ENCODE measurements at regions not wholly inside any gene's neighbourhood (a gene's known extent, or its start where the extent isn't known, plus 50 kb on each side); places are given as distances from the start of the nearest gene placed in this dataset.

DNA sequence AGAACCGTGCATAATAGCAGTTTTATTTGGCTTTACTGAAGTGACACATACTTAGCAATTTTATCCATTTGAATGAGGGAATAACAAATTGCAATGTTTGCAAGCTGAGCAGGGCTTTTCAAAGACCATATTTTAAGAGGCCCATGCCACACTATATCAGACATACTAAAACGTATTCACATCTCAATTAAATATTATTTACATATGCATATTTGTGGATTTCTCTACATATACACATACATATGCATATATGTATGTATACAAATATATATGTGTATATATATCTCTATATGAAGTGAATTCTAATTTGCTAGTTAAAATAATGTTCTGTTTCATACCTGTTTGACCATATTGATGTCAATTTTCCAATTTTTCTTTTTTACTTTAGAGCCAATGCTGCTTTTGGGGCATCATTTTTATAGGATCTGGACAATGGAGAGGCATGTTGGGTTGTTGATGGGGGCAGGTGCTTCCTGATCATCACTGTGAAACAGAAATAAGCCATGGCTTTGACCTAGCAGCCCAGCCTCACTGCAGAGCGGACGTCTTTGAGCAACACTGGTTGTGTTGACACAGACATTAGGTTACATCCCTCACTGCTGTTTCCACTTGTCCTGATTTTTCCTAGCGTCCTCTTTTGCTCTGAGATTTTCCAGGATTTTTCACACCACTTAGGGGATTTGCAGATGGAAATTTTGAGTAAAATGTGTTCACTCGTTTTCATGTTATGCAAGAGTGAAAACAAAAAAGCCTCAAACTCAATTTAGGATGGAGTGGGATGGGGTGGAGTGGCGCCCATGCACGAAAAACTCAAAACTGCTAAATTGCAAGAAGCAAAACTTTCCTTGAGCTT, 56.9 kb downstream of the RDH14 start:
- no peak for DNase-seq (ENCODE audit: low read depth)

DNA sequence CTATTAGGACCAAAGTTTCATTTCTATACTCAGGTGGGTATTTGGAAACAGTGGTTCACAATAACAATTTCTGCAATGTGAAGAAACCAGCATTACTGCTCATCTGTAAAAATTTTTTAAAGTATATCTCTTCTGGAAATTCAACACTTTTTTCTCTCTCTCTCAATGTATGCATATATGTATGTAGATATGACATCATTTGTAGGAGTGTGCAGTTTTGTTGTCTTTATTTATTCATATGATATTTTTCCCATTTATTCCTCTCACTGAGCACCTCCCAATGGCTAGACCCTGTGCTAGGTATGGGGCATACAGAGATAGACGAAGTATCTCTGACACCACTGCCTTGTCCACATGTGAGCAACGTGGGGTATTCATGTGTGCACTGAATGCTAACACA, 58.3 kb downstream of the RDH14 start:
- DNase-seq (ENCODE audit: low read depth) = no peak

DNA sequence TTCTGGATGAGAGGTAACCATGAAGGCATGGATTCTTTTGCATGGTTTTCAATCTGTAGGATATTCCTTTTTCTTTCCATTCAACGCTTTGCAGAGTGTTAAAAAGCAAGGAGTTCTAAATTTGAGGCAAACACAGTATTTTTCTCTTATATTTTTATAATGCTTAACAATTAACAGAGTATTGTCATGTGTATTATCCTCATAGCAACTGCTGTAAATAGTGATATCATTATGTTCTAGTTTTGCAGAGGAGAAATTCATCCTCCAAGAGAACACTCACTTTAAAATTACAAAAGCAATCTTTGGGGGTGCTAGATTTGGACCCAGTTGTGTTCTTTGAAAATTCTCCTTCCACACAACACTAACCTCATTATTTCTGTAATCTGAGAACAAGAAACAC, 58.7 kb downstream of the RDH14 start:
- DNase-seq (ENCODE audit: low read depth) = no peak

DNA sequence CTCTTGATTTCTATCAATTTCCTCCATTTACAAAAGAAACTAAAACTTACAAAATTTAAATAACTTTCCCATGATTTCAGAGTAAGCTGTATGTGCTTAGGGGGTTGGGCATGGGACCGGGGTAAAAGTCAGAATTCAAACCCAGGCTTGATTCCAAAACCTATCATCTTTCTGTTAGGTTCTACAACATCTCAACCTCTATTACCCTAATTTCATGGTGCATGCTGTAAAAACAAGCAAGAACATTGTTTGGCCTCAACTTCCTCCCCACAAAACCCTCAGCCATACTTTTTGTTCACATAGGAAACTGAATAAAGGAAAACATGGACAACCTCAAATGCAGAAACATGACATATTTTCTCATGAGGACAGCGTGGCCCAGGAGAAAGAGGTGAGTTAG, 59.3 kb downstream of the RDH14 start:
- no peak for DNase-seq (ENCODE audit: low read depth)

DNA sequence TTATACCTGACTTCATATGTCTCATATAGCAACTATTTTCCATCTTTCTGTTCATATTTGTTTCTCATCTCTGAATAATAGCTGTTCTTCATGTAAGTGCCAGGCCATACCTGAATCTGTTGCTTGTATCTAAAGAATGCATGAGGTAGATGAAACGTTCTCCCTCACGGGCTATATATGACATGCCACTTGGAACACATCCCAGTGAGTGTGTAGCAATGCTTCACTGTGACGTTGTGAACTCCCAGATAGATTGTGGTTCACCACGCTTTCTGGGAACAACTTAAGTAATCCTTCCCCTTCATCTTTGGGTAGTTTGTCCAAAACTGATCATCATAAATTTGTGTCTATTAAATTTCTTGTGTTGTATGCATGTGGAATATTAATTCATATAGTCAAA, 60.1 kb downstream of the RDH14 start:
- peak; percentile 36 for DNase-seq (ENCODE audit: low read depth)

DNA sequence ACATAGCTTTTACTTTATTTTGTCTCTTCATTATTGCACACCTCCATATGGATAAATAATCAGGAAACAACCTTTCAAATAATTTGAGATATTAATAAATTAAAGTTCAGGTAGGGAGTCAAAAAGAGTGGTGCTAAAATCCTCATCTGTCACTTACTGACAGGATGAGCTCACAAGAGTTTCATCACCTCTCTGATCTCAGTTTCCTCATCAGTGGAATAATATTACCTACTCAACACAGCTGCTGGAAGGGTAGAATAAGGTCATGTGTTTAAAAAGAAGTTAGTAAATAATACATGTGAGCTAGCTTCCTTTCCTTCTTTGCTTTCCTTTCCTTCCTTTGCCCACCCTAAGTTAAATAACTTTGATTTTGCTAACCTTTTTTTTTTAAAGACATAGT, 61.9 kb downstream of the RDH14 start:
- DNase-seq (ENCODE audit: low read depth) = no peak

DNA sequence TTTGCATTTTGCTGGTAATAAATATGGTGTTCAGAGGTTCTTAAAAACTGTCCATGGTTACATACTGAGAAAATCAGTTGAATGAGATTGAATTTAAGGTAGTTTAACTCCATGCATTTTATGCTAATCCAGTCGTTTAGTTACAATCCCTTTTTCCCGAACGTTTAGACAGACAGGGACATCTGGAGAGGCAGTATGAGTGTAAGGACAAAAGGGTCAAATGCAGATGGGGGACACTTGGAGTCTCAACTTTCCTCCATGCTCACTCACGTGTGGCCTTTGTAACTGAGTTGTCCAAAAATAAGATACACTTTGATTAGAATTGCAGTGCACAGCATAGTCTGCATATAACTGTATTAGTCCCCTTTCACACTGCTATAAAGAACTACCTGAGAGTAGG, 63.9 kb downstream of the RDH14 start:
- no peak for DNase-seq (ENCODE audit: low read depth)

DNA sequence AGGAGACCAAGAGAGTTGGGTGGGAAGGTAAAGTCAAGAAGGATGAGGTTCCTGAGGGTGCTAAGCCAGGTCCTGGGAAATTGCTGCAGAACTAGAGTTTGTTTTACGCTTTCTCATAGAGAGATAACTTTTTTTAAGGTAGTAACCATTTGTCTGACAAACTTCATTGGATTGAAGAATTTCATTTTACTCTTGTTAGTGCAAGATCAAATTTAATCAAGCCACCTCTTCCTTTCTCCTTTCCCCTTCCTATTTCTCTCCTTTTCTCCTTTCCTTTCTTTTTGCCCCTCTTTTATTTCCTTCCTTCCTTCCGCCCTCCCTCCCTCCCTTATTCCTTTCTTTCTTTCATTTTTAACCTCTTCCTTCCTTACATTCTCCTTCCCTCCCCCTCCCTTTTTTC, 65.4 kb downstream of the RDH14 start:
- no peak for DNase-seq (ENCODE audit: low read depth)

DNA sequence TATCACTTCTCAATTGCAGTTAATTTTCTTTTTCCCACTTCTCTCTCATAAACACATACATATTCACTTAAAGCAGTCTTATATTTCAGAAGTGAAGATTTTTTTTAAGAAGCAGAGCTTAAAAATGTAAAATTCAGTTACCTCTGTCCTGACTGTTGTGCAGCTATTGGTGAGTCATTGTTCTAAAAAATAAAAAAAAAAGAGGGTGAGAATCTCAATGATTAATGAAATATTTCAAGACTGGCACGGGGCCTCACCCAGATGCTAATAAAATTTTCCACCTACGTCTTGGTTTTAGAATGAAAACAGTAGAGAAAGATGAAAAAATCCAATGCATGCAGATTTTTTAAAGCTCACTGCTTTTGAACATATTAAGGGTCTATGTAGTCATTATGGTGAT, 67.7 kb downstream of the RDH14 start:
- DNase-seq (ENCODE audit: low read depth) = no peak

DNA sequence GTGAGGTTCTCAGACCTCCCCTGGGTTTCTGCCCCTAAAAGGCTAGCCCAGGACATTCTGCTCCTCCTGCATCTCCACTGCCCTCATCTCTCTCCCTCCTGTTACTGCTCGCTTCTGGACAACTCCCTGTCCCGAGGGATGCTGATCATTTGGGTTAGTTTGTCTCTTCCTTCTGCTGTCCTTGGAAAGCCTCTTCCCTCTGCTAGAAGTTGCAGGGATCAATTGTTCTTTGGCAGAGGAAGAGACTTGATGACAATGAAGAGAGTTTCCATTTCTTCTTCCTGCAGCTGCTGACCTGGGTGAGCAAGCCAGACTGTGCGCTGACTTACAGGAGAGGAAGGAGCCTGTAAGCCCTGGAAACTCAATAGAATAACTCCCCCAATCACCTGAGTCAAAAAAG, 68.9 kb downstream of the RDH14 start:
- no peak for DNase-seq (ENCODE audit: low read depth)

DNA sequence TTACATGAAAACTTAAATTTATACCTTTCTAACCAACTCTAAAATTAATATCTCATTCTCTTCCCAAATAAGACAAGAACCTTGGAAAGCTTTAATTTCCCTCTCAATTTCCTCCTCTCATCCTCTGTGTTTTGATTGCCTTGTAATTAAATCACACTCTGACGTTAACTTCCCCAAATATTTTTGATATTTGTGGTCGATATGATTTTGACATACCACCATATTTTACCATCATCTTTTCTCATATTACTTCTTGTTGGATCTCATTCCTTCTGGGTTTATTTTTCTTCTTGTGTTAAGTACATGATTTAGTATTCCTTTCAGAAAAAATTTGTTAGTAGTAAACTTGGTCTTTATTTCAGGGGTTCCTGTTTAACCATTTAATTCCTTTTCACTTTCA, 69.6 kb downstream of the RDH14 start:
- DNase-seq (ENCODE audit: low read depth) = no peak

DNA sequence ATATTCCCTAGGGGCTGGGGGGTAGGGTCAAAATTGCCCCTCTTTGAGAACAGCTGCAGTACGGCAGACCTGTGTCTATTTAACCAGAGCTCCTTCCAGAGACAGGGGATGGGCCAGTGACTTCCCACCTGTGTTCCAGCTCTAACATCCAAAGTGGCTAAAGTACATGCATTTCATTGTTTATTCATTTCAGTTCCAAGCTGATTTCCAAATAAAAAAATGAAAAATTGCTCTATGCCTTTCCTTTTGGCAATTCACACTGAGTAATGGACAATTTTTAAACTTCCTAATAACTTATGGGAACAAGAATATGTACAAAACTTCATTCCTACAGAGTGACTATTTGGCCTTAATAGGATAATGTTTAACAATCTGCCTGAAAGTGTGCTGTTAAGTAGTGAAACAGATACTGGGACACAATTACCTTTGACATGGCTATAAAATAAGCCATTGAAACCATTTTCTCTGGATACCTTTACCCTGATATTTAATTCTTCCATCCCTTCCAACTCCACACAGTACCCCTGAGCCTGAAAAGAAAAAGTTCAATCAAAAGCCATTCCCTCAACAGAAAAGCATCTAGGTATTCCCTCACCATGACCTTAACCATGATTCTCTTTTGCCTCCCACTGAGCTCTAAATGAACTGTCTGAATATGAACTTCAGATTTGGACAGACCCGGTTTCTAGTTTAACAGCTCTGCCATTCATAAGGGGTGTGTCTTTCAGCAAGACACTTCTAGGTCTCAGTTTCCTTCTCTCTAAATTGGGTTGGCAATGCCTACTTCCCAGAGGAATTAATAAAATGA, 73.1 kb downstream of the RDH14 start:
- DNase-seq (ENCODE audit: low read depth) = no peak

DNA sequence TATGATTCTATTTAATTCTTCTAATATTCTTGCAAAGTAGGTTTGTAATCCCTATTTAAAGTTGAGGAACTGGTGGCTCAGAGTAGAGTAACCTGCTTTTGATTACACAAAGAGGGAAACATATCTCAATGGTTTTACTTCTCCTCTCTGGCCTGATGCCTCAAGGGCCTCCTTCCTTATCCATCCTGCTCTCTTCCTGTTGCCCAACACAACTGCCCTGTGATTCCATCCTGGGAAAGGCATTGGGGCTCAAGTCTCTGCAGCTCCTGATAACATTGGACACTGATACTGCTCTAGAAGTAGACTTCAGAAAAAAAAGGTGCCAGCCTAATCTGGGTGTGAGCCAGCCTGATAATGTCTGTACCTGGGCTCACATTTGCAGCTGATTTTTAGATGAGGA, 75.8 kb downstream of the RDH14 start:
- DNase-seq (ENCODE audit: low read depth) = no peak

DNA sequence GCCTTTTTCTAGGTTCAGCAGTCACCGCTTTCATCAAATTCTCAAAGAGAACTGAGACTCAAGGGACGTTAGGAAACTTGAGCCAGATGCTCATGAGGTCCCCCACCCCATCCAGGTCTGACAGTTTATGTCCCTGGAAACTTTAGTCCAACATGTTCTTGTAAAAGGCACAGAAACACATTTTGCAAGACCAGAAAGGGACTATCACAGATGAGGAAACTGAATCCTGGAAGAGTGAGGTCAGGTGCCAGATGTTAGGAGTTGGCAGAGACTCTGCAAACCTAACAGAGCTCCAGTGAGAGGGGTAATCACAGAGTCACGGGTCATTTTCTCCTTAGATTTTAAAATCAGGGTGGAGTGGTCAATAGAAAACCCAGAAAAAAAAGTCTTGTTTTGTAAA, 76.6 kb downstream of the RDH14 start:
- DNase-seq (ENCODE audit: low read depth) = no peak

DNA sequence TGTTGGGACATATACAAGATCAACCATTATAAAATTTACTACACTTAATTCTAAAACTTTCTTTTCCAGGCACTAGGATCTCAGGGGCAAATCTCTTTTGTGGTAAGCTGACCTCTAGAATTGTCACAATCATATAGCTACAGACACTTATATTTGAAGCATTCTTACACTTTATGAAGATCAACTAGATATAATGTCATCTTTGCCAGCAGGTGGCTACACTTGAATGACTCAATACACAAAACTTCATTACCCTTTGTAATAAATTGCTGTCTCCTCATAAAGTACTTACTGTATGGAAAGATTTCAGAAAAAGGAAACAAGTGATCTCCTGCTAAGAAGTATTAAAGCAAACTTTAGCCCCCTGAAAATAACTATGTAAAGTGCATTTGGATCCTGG, 77.8 kb downstream of the RDH14 start:
- no peak for DNase-seq (ENCODE audit: low read depth)

DNA sequence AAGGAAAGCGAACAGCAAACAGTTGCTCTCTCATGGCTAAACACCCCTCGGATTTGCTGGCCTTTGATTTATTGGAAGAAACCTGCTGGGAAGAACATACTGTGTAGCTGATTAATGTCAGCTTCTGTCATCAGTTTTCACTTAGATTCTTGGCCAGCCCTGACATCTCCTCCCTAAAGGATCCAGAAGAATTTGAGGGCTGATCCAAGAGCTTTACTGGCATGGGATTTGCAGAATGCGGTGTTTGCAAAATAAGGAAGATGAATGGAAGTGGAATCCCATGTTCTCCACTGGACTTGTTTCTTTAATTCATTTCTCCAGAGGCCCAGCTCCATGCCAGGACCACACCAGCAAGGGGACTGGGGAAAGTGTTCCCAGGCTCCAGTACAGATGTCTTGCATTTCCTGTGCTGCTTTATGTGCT, 80.5 kb downstream of the RDH14 start:
- no peak for DNase-seq (ENCODE audit: low read depth)

DNA sequence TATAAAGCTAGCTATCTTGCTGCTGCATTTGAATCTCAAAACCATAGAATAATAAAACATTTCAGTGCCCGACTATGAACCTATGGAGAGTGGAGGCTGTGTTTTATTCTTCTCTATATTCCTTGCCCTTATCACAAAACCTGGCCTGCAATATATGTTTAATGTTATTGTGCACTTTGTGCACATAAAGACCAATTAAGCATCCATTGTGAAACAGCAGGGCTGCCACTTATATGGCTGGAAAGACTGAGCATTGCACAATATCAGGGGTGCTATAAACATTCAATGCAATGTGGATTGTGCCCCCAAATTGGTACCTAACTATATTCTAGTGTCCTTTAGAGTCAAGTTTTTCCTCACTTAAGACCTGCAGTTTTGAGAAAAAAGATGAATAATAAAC, 83.2 kb downstream of the RDH14 start:
- DNase-seq (ENCODE audit: low read depth) = no peak

DNA sequence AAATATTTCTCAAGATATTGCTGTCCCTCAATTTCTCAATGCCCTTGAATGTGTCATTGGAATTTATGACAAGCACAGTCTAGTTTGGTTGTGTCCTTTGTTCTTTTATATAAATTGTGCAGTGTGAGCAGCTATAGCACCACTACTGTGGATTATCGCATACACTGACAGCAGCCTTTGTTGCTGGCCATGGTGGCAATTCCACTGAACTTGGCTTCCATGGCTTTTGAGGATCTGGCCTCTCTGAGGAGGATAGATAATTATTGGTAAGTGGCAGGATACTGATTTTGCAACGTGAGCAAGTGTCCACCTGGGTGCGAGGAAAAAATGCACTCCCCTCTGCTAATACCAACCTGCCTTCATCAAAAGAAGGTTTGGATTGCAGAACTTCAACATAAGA, 84.0 kb downstream of the RDH14 start:
- no peak for DNase-seq (ENCODE audit: low read depth)

DNA sequence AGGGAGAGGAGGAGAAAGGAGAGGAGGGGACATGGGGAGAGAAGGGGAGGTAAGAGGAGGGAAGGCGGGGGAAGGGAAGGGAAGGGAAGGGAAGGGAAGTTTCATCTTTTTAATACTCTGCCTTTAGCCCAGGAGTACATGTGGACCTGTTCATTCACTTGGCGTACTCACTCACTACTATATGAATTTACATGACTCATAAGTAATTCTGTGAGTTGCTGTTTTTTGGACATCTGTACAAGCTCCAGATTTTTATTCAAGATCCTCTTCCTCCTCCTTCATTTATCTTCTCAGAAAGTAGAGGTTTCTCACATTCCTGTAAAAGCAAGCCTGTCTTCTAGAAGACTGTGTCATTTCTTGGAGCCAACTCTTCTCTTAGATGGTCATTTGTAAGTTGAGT, 84.6 kb downstream of the RDH14 start:
- no peak for DNase-seq (ENCODE audit: low read depth)

DNA sequence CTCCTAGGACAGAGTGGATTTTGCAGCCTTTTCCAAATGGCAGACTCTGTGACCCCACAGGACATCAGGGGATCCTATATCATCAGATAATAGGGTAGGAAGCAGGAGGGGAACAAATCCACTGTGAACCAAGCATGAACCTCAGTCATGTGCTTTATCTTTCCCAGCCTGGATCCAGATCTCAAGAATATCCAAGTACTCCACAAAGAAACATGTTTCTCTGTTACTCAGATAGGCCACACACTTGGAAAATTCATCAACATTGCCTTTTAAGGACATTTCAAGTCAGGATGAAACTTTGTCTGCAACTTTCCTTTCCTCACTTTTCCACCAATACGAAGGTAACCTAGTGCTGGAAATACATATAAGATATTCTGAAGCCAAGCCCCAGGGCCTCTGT, 85.8 kb downstream of the RDH14 start:
- no peak for DNase-seq (ENCODE audit: low read depth)

DNA sequence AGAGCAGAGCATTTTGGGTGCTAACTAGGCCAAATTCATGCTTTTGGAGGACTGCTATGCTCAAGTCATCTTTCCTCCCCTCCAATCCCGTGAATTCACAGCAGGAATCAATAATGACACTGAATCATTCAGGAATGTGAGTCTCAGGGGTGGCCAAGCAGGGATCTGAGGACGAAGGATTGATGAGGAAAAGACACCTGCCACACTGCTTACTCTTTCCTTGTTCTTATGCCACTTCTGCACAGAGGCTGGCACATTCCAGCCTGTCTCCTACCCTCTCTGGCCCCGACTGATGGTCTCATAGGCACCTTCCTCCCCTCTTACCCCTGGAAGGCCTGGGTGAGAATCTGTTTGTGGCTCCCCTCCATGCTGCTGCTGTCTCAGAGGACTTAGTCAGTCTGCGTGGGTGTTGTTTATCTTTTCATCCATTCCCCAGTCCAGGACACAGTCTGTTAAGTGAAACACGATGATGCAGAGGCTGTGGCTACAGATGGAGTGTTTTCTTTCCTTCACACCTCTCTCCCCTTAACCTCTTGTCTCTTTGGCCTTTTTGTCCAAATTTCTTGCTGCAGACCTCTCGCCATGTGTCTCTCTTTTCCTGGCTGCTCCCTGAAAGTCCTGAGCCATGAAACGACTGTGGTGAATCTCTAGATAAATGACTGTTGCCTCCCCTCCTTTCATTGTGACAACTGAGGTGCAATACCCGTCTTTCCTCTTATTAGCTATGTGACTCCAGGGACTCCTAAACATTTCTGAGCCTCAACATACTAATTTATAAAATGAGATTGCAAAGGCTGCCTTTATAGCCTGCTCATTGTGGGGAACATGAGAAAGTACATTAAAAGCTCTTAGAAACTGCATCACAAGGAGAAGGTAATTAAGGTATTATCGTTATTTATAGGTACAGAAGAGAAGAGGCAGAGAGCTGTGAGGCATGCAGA, 86.9 kb downstream of the RDH14 start:
- peak; percentile 47 for DNase-seq (ENCODE audit: low read depth)

DNA sequence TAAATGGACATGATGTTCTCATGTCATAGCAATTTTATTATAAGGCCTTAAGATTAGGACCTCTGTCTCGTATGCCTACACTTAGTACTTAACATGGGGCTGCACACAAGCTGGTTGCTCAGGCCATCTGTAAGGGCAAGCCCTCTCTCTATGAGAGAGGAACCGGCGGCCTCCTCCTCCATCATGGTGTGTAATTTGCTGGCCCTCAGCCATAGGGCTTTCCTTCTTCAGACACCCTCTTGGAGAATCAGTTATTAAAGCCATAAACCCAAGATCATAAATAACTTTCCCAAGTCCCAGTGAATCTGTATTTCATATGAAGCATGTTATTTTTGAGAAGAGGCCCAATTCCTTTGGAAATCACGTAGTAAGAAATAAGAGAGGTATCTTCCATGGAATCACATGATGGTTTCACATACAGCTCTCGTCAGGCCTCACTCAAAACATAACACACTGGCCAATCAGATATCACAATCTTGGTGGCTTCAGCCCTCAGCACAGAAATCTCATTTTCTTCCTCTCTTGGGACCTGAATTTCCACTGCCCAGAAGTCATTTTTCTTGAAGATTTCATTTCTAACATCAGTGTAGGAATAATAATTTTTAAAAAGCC, 92.6 kb downstream of the RDH14 start:
- no peak for DNase-seq (ENCODE audit: low read depth)

All from HS-5 (cell line).